GM12891 (cell line): ENCODE measurements at regions not wholly inside any gene's neighbourhood (a gene's known extent, or its start where the extent isn't known, plus 50 kb on each side); places are given as distances from the start of the nearest gene placed in this dataset.

Source experiments
- PAX5 ChIP-seq: IDR thresholded peaks from 2 replicates; pipeline ENCODE4 v1.6.1; 2011; ENCODE audit warnings: low read length, moderate library complexity, mild to moderate bottlenecking; ENCODE audit not compliant: insufficient read depth, severe bottlenecking
- POLR2A ChIP-seq: IDR thresholded peaks from 2 replicates; pipeline ENCODE4 v1.6.1; 2011; ENCODE audit warnings: low read depth, low read length, control low read depth
- POLR2AphosphoS5 ChIP-seq: IDR thresholded peaks from 2 replicates; pipeline ENCODE4 v1.6.1; 2011; ENCODE audit warnings: low read depth, low read length, control low read depth
- SPI1 ChIP-seq: IDR thresholded peaks from 2 replicates; pipeline ENCODE4 v1.6.1; 2011; ENCODE audit warnings: low read depth, low read length, control low read depth
- TAF1 ChIP-seq: IDR thresholded peaks from 2 replicates; pipeline ENCODE4 v1.6.1; 2011; ENCODE audit warnings: low read depth, low read length, control low read depth

- TF ChIP-seq POLR2A (no peak), POLR2AphosphoS5 (no peak), PAX5 (no peak), TAF1 (no peak), SPI1 (no peak)
These were observed 597.3 kb downstream of the TLE1 start for GRCh38 chr9:81092057-81092456.
